ENCODE measurements at regions not wholly inside any gene's neighbourhood (a gene's known extent, or its start where the extent isn't known, plus 50 kb on each side); places are given as distances from the start of the nearest gene placed in this dataset.

- WGBS, 2 donors (ENCODE audit: low coverage in 1 of 2), result 89 to 100% methylated on average over 2 of the region's 2 CpGs
- H3K4me3 ChIP-seq, result no peak overlapping the region
Observed at GRCh38 chr3:30989276-30990030, 95.0 kb upstream of the GADL1 start.

GRCh38 chr3:30996467-30996866, 102.0 kb upstream of the GADL1 start:
- H3K36me3 ChIP-seq, result no peaks in the 10 kb centered on the region
- TF ChIP-seq POLR2AphosphoS5 (IDR thresholded peaks at IDR 0.05), result no peak
- TF ChIP-seq POLR2A (IDR thresholded peaks at IDR 0.05), result no peak
- TF ChIP-seq EP300 (IDR thresholded peaks at IDR 0.05), result no peak
- TF ChIP-seq CTCF (IDR thresholded peaks at IDR 0.05), result no peak
- ATAC-seq, result no peak
- H3K27ac ChIP-seq, result no peak overlapping the region
- no peaks in the 10 kb centered on the region for H3K27me3 ChIP-seq
- H3K9me3 ChIP-seq, result peaks cover 0 to 5% (median 0%) of the 10 kb centered on the region in 3 donors
- no peaks in the 10 kb centered on the region for H3K4me1 ChIP-seq
- WGBS, 2 donors (ENCODE audit: low coverage in 1 of 2), result 34 to 100% methylated on average over 1 to 2 of the region's 2 CpGs
- H3K4me3 ChIP-seq, result no peak overlapping the region

More at GRCh38 chr3:30989276-30990030, 95.0 kb upstream of the GADL1 start:
- no peak for ATAC-seq
- H3K9me3 ChIP-seq, result peaks cover 0 to 3% (median 0%) of the 10 kb centered on the region in 3 donors
- no peak overlapping the region for H3K27ac ChIP-seq
- no peaks in the 10 kb centered on the region for H3K27me3 ChIP-seq
- peaks cover 0 to 4% (median 0%) of the 10 kb centered on the region in 3 donors for H3K4me1 ChIP-seq
- no peaks in the 10 kb centered on the region for H3K36me3 ChIP-seq
- no peak for TF ChIP-seq POLR2A (IDR thresholded peaks at IDR 0.05)
- no peak for TF ChIP-seq POLR2AphosphoS5 (IDR thresholded peaks at IDR 0.05)
- no peak for TF ChIP-seq EP300 (IDR thresholded peaks at IDR 0.05)
- no peak for TF ChIP-seq CTCF (IDR thresholded peaks at IDR 0.05)

GRCh38 chr3:31002730-31003129, 108.3 kb upstream of the GADL1 start:
- 17 to 68% methylated on average over 2 to 3 of the region's 3 CpGs for WGBS, 2 donors (ENCODE audit: low coverage in 1 of 2)
- no peaks in the 10 kb centered on the region for H3K36me3 ChIP-seq
- no peaks in the 10 kb centered on the region for H3K27me3 ChIP-seq

GRCh38 chr3:31004025-31004678, 109.7 kb upstream of the GADL1 start:
- H3K36me3 ChIP-seq, result no peaks in the 10 kb centered on the region
- H3K27ac ChIP-seq, result peak overlapping the region in 3 of 4 donors; percentile 13 to 65 (median 31)
- peaks cover 0 to 10% (median 3%) of the 10 kb centered on the region in 3 donors for H3K4me1 ChIP-seq
- H3K27me3 ChIP-seq, result no peaks in the 10 kb centered on the region
- H3K9me3 ChIP-seq, result no peaks in the 10 kb centered on the region
- ATAC-seq, result peak; percentile 46
- 17 to 21% methylated on average over 3 of the region's 3 CpGs for WGBS, 2 donors (ENCODE audit: low coverage in 1 of 2)
- no peak for TF ChIP-seq CTCF (IDR thresholded peaks at IDR 0.05)
- no peak for TF ChIP-seq EP300 (IDR thresholded peaks at IDR 0.05)
- TF ChIP-seq POLR2AphosphoS5 (IDR thresholded peaks at IDR 0.05), result no peak
- TF ChIP-seq POLR2A (IDR thresholded peaks at IDR 0.05), result no peak
- H3K4me3 ChIP-seq, result no peak overlapping the region

More at GRCh38 chr3:31002730-31003129, 108.3 kb upstream of the GADL1 start:
- H3K9me3 ChIP-seq, result no peaks in the 10 kb centered on the region
- peaks cover 0 to 10% (median 3%) of the 10 kb centered on the region in 3 donors for H3K4me1 ChIP-seq
- ATAC-seq, result no peak
- H3K4me3 ChIP-seq, result no peak overlapping the region
- no peak overlapping the region for H3K27ac ChIP-seq
- TF ChIP-seq CTCF (IDR thresholded peaks at IDR 0.05) (no peak), POLR2AphosphoS5 (IDR thresholded peaks at IDR 0.05) (no peak), POLR2A (IDR thresholded peaks at IDR 0.05) (no peak), EP300 (IDR thresholded peaks at IDR 0.05) (no peak)
